ENCODE measurements at regions not wholly inside any gene's neighbourhood (a gene's known extent, or its start where the extent isn't known, plus 50 kb on each side); places are given as distances from the start of the nearest gene placed in this dataset.

- WGBS, 3 donors, result 89 to 94% (median 90%) methylated on average over 4 of the region's 4 CpGs
- no peak for TF ChIP-seq CTCF (IDR thresholded peaks at IDR 0.05)
- Histone ChIP-seq H3K36me3 (ENCODE audit: insufficient read depth in 1 of 2, low read depth in 1 of 2) (no peaks in the 10 kb centered on the region), H3K4me3 (no peak overlapping the region), H3K27ac (no peak overlapping the region), H3K4me1 (no peaks in the 10 kb centered on the region), H3K27me3 (ENCODE audit: insufficient read depth in 3 of 3, low read length in 2 of 3) (no peaks in the 10 kb centered on the region), H3K9me3 (no peaks in the 10 kb centered on the region)
- ATAC-seq, result no peak
- no peak for DNase-seq
- intact Hi-C loops (cut with DNase I), result no loop called here
Measured at GRCh38 chr2:2681085-2681484, 350.0 kb upstream of the MYT1L start.

- WGBS, 3 donors, result 87 to 93% (median 92%) methylated on average over 6 of the region's 6 CpGs
- TF ChIP-seq CTCF (IDR thresholded peaks at IDR 0.05), result no peak
- no peak for DNase-seq
Measured at GRCh38 chr2:2674831-2675230, 343.8 kb upstream of the MYT1L start.

GRCh38 chr2:2673406-2673805 is 342.3 kb upstream of the MYT1L start:
- peaks cover 12% of the 10 kb centered on the region for H3K4me1 ChIP-seq
- intact Hi-C loops (cut with DNase I), result no loop called here
- no peak for DNase-seq
- H3K36me3 ChIP-seq (ENCODE audit: insufficient read depth in 1 of 2, low read depth in 1 of 2), result no peaks in the 10 kb centered on the region
- no peak for ATAC-seq
- H3K27me3 ChIP-seq (ENCODE audit: insufficient read depth in 3 of 3, low read length in 2 of 3), result no peaks in the 10 kb centered on the region
- WGBS, 3 donors, result 49 to 53% (median 52%) methylated on average over 3 of the region's 3 CpGs
- no peak overlapping the region for H3K27ac ChIP-seq
- H3K9me3 ChIP-seq, result no peaks in the 10 kb centered on the region
- no peak for TF ChIP-seq CTCF (IDR thresholded peaks at IDR 0.05)
- H3K4me3 ChIP-seq, result no peak overlapping the region

More at GRCh38 chr2:2674831-2675230, 343.8 kb upstream of the MYT1L start:
- intact Hi-C loops (cut with DNase I), result no loop called here
- Histone ChIP-seq H3K27ac (no peak overlapping the region), H3K27me3 (ENCODE audit: insufficient read depth in 3 of 3, low read length in 2 of 3) (no peaks in the 10 kb centered on the region), H3K4me3 (no peak overlapping the region), H3K4me1 (peaks cover 12% of the 10 kb centered on the region), H3K9me3 (no peaks in the 10 kb centered on the region), H3K36me3 (ENCODE audit: insufficient read depth in 1 of 2, low read depth in 1 of 2) (no peaks in the 10 kb centered on the region)
- no peak for ATAC-seq

- Histone ChIP-seq H3K36me3 (ENCODE audit: insufficient read depth in 1 of 2, low read depth in 1 of 2) (no peaks in the 10 kb centered on the region), H3K4me3 (no peak overlapping the region), H3K27me3 (ENCODE audit: insufficient read depth in 3 of 3, low read length in 2 of 3) (no peaks in the 10 kb centered on the region), H3K9me3 (no peaks in the 10 kb centered on the region), H3K27ac (no peak overlapping the region), H3K4me1 (peaks cover 12% of the 10 kb centered on the region)
- DNase-seq, result no peak
- ATAC-seq, result no peak
- no peak for TF ChIP-seq CTCF (IDR thresholded peaks at IDR 0.05)
- intact Hi-C loops (cut with DNase I), result no loop called here
- 84 to 92% (median 89%) methylated on average over 14 of the region's 14 CpGs for WGBS, 3 donors
Measured at GRCh38 chr2:2672249-2672648, 341.2 kb upstream of the MYT1L start.

- intact Hi-C loops (cut with DNase I), result no loop called here
- Histone ChIP-seq H3K27me3 (ENCODE audit: insufficient read depth in 3 of 3, low read length in 2 of 3) (no peaks in the 10 kb centered on the region), H3K4me1 (peaks cover 13% of the 10 kb centered on the region), H3K27ac (no peak overlapping the region), H3K4me3 (no peak overlapping the region), H3K36me3 (ENCODE audit: insufficient read depth in 1 of 2, low read depth in 1 of 2) (no peaks in the 10 kb centered on the region), H3K9me3 (no peaks in the 10 kb centered on the region)
- WGBS, 3 donors, result 92 to 95% (median 92%) methylated on average over 6 of the region's 6 CpGs
- DNase-seq (no peak), ATAC-seq (no peak)
- TF ChIP-seq CTCF (IDR thresholded peaks at IDR 0.05), result no peak
Measured at GRCh38 chr2:2671826-2672225, 340.8 kb upstream of the MYT1L start.
